Testis (tissue), 2 donors: ENCODE measurements at regions not wholly inside any gene's neighbourhood (a gene's known extent, or its start where the extent isn't known, plus 50 kb on each side); places are given as distances from the start of the nearest gene placed in this dataset.
"Not testable (repeated sequence)": the region's sequence is repeated elsewhere in the genome, so short reads cannot be mapped to it uniquely, and the experiment has no call there.

ENCODE experiments used
- DNase-seq: peaks from one replicate; pipeline ENCODE4 v3.0.0-alpha.2; 2019
- H3K27ac ChIP-seq, 2 donors: fragments of 200-600 bp; sonication (generic); one replicate each; pipeline ENCODE4 v1.5.1; 2019
- H3K27me3 ChIP-seq: fragments of 200-600 bp; sonication (generic); one replicate; pipeline ENCODE4 v1.5.1; 2019
- H3K36me3 ChIP-seq: fragments of 200-600 bp; sonication (generic); one replicate; pipeline ENCODE4 v1.5.1; 2017; ENCODE audit warnings: low read depth; ENCODE audit errors: missing control alignments
- H3K4me1 ChIP-seq: fragments of 200-600 bp; sonication (generic); one replicate; pipeline ENCODE4 v1.5.1; 2019
- H3K4me3 ChIP-seq, 2 donors: fragments of 200-600 bp; sonication (generic); one replicate each; pipeline ENCODE4 v1.5.1; 2017 to 2019
- H3K9me3 ChIP-seq: fragments of 200-600 bp; sonication (generic); one replicate; pipeline ENCODE4 v1.5.1; 2017
- CTCF ChIP-seq, 3 experiments: fragments of 450-650 bp in 2 of 3; fragments of 200-600 bp in 1 of 3; sonication (generic) in 1 of 3; IDR thresholded peaks; one replicate each; pipeline ENCODE4 v1.5.1; 2016 to 2019; ENCODE audit warnings: antibody characterized with exemption in 3 of 3, mild to moderate bottlenecking in 2 of 3, moderate library complexity in 1 of 3
- POLR2A ChIP-seq: fragments of 450-650 bp; IDR thresholded peaks from one replicate; pipeline ENCODE4 v1.6.1; 2017; ENCODE audit warnings: antibody characterized with exemption, mild to moderate bottlenecking, moderate library complexity
- WGBS, 2 donors: methylation state at CpG; one replicate each; pipeline ENCODE4 v1.1.5; 2018; 5-methylcytosine and 5-hydroxymethylcytosine counted together
- intact Hi-C: fragments of 100-400 bp; cut with DNase I; formaldehyde crosslinking; loops from one replicate; pipeline ENCODE4 v1.15.1; 2023; ENCODE audit warnings: low total_unique reads

DNA sequence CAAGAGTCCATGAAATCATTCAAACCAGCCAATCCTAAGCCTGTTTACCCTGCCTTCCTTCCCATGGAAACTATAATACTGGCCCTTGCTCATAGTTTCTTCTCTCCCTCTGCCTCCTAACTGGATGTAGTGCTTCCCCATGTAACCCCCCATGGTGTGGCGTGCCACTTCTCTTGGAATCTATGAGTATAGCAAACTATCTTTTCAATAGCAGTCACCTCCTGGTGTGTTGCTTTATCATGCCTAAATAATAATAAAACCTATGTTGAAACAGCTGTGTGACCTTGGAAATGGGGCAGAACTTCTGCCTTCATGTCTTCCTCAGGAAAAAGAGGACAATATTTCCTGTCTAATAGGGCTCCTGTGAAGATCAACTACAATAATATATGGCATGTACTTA is 234.8 kb upstream of the EDNRA start:
- intact Hi-C loops: no loop called here
- Histone ChIP-seq H3K27me3 (no peaks in the 10 kb centered on the region), H3K4me1 (no peaks in the 10 kb centered on the region), H3K36me3 (no peaks in the 10 kb centered on the region), H3K27ac (no peak overlapping the region), H3K4me3 (no peak overlapping the region), H3K9me3 (no peaks in the 10 kb centered on the region)
- TF ChIP-seq POLR2A (no peak), CTCF (IDR thresholded peaks at IDR 0.05) (no peak)
- 88 to 92% methylated on average over 1 of the region's 1 CpG for WGBS, 2 donors
- no peak for DNase-seq

- H3K9me3 ChIP-seq, H3K4me3 ChIP-seq, H3K4me1 ChIP-seq, DNase-seq, H3K27me3 ChIP-seq, intact Hi-C loops, H3K27ac ChIP-seq, H3K36me3 ChIP-seq: not testable (repeated sequence)
- WGBS, 2 donors: 87 to 95% methylated on average over 2 of the region's 2 CpGs
Observed at GRCh38 chr4:147246528-147246927, 234.4 kb upstream of the EDNRA start.

GRCh38 chr4:147247579-147247978 is 233.3 kb upstream of the EDNRA start:
- intact Hi-C loops: no loop called here
- Histone ChIP-seq H3K9me3 (no peaks in the 10 kb centered on the region), H3K4me3 (no peak overlapping the region), H3K27me3 (no peaks in the 10 kb centered on the region), H3K4me1 (no peaks in the 10 kb centered on the region), H3K27ac (no peak overlapping the region), H3K36me3 (no peaks in the 10 kb centered on the region)
- 69 to 90% methylated on average over 2 of the region's 2 CpGs for WGBS, 2 donors
- no peak for DNase-seq
- TF ChIP-seq CTCF (IDR thresholded peaks at IDR 0.05) (no peak), POLR2A (no peak)

GRCh38 chr4:147250062-147250461 is 230.8 kb upstream of the EDNRA start:
- TF ChIP-seq POLR2A: no peak
- TF ChIP-seq CTCF (IDR thresholded peaks at IDR 0.05): no peak
- Histone ChIP-seq H3K27ac (no peak overlapping the region), H3K9me3 (no peaks in the 10 kb centered on the region), H3K27me3 (no peaks in the 10 kb centered on the region), H3K4me3 (no peak overlapping the region), H3K36me3 (no peaks in the 10 kb centered on the region), H3K4me1 (no peaks in the 10 kb centered on the region)
- no peak for DNase-seq
- intact Hi-C loops: no loop called here

- intact Hi-C loops: not testable (repeated sequence)
Observed at GRCh38 chr4:147255268-147255667, 225.6 kb upstream of the EDNRA start.

GRCh38 chr4:147259271-147259670 is 221.6 kb upstream of the EDNRA start:
- H3K27me3 ChIP-seq, intact Hi-C loops, H3K9me3 ChIP-seq, H3K4me3 ChIP-seq, DNase-seq, H3K36me3 ChIP-seq, H3K4me1 ChIP-seq, H3K27ac ChIP-seq: not testable (repeated sequence)
- 100% methylated on average over 1 of the region's 1 CpG for WGBS, 2 donors

More at GRCh38 chr4:147255268-147255667, 225.6 kb upstream of the EDNRA start:
- H3K4me3 ChIP-seq, H3K9me3 ChIP-seq, H3K27ac ChIP-seq, H3K36me3 ChIP-seq, H3K27me3 ChIP-seq, DNase-seq, H3K4me1 ChIP-seq: not testable (repeated sequence)
- WGBS, 2 donors: 89 to 93% methylated on average over 11 of the region's 11 CpGs
